Testis (tissue), 2 donors: ENCODE measurements at regions not wholly inside any gene's neighbourhood (a gene's known extent, or its start where the extent isn't known, plus 50 kb on each side); places are given as distances from the start of the nearest gene placed in this dataset.

Experiments used
- DNase-seq: peaks from one replicate; pipeline ENCODE4 v3.0.0-alpha.2; 2019
- H3K27ac ChIP-seq, 2 donors: fragments of 200-600 bp; sonication (generic); one replicate each; pipeline ENCODE4 v1.5.1; 2019
- H3K27me3 ChIP-seq: fragments of 200-600 bp; sonication (generic); one replicate; pipeline ENCODE4 v1.5.1; 2019
- H3K36me3 ChIP-seq: fragments of 200-600 bp; sonication (generic); one replicate; pipeline ENCODE4 v1.5.1; 2017; ENCODE audit warnings: low read depth; ENCODE audit errors: missing control alignments
- H3K4me1 ChIP-seq: fragments of 200-600 bp; sonication (generic); one replicate; pipeline ENCODE4 v1.5.1; 2019
- H3K4me3 ChIP-seq, 2 donors: fragments of 200-600 bp; sonication (generic); one replicate each; pipeline ENCODE4 v1.5.1; 2017 to 2019
- H3K9me3 ChIP-seq: fragments of 200-600 bp; sonication (generic); one replicate; pipeline ENCODE4 v1.5.1; 2017
- POLR2A ChIP-seq: fragments of 450-650 bp; IDR thresholded peaks from one replicate; pipeline ENCODE4 v1.6.1; 2017; ENCODE audit warnings: antibody characterized with exemption, mild to moderate bottlenecking, moderate library complexity
- WGBS, 2 donors: methylation state at CpG; one replicate each; pipeline ENCODE4 v1.1.5; 2018; 5-methylcytosine and 5-hydroxymethylcytosine counted together
- intact Hi-C: fragments of 100-400 bp; cut with DNase I; formaldehyde crosslinking; loops from one replicate; pipeline ENCODE4 v1.15.1; 2023; ENCODE audit warnings: low total_unique reads
- TF ChIP-seq, protein P1 (sequence below), 3 experiments: fragments of 450-650 bp in 2 of 3; fragments of 200-600 bp in 1 of 3; sonication (generic) in 1 of 3; IDR thresholded peaks; one replicate each; pipeline ENCODE4 v1.5.1; 2016 to 2019; ENCODE audit warnings: antibody characterized with exemption in 3 of 3, mild to moderate bottlenecking in 2 of 3, moderate library complexity in 1 of 3

DNA sequence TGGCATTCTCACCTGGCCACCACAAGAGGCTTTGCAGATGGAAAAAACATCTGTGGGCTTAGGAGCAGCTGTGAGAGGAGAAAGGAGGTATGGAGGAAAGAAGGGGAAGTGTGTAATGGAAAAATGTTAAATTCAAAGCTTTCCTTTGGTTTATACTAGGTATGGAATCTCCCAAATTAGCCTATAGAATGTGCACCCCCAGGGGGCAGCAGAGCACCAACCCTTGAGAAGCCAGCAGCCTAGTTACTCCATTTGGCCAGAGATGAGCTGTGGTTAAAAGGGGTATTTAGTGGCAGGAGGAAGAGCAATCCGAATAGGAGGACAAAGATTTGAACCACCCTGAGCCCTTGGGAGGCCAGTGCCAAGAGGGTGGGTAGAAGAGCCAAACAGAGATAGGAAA lies 97.5 kb upstream of the CTTNBP2NL start:
- intact Hi-C loops: no loop called here
- whole genome bisulfite sequencing, 2 donors: 57 to 68% methylated on average over 1 of the region's 1 CpG
- no peaks in the 10 kb centered on the region for H3K4me1 ChIP-seq
- no peak overlapping the region for H3K27ac ChIP-seq
- no peaks in the 10 kb centered on the region for H3K36me3 ChIP-seq
- no peaks in the 10 kb centered on the region for H3K9me3 ChIP-seq
- no peaks in the 10 kb centered on the region for H3K27me3 ChIP-seq
- H3K4me3 ChIP-seq: no peak overlapping the region
- TF ChIP-seq, protein P1, sequence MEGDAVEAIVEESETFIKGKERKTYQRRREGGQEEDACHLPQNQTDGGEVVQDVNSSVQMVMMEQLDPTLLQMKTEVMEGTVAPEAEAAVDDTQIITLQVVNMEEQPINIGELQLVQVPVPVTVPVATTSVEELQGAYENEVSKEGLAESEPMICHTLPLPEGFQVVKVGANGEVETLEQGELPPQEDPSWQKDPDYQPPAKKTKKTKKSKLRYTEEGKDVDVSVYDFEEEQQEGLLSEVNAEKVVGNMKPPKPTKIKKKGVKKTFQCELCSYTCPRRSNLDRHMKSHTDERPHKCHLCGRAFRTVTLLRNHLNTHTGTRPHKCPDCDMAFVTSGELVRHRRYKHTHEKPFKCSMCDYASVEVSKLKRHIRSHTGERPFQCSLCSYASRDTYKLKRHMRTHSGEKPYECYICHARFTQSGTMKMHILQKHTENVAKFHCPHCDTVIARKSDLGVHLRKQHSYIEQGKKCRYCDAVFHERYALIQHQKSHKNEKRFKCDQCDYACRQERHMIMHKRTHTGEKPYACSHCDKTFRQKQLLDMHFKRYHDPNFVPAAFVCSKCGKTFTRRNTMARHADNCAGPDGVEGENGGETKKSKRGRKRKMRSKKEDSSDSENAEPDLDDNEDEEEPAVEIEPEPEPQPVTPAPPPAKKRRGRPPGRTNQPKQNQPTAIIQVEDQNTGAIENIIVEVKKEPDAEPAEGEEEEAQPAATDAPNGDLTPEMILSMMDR (IDR thresholded peaks at IDR 0.05): peak in 2 of 3 experiments; percentile 19 to 42
- TF ChIP-seq POLR2A: no peak
- DNase-seq: peak; percentile 41

DNA sequence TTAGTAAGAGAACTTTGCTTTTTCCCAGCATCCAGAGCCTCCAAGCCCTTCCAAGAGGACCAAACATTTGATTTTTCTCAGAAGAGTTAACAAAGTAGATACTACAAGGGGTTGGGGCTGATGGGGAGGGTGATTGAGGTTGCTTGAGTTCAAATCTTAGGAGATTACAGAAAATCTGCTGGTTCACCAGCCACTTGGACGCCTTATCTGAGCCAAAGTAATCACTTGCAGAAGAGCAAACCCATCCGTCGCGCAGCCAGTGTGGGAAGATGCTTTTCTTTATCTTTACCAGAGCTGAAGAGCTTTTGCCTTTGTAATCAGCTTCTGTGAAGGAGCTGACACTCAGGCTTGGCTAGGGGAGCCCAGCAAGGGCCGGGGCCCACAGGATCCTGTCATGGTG lies 91.9 kb upstream of the CTTNBP2NL start:
- TF ChIP-seq, protein P1 (IDR thresholded peaks at IDR 0.05): no peak
- no peak for TF ChIP-seq POLR2A
- H3K4me3 ChIP-seq: no peak overlapping the region
- no peaks in the 10 kb centered on the region for H3K27me3 ChIP-seq
- no peak for DNase-seq
- no peaks in the 10 kb centered on the region for H3K4me1 ChIP-seq
- no peaks in the 10 kb centered on the region for H3K9me3 ChIP-seq
- intact Hi-C loops: no loop called here
- WGBS, 2 donors: 49 to 84% methylated on average over 5 of the region's 5 CpGs
- H3K36me3 ChIP-seq: no peaks in the 10 kb centered on the region
- H3K27ac ChIP-seq: no peak overlapping the region

DNA sequence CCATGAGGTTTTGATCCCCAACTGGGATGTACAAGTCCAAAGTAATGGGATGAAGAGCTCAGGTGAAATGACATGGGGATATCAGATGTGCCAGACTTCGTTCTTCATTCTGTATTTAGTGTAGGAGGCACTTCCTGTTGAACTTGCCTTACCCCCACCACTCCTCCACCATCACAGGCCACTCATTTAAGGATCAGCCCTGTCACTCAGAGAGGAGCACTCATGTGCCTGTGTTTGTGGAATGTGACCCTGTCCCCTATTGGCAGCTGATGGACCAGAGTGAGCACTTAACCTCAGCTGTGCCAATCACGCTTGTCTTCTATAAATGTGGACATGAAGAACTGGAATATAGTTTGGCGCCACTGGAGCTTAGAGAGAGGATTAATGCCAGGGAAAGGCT lies 91.4 kb upstream of the CTTNBP2NL start:
- H3K27ac ChIP-seq: no peak overlapping the region
- WGBS, 2 donors: 89 to 91% methylated on average over 3 of the region's 3 CpGs

DNA sequence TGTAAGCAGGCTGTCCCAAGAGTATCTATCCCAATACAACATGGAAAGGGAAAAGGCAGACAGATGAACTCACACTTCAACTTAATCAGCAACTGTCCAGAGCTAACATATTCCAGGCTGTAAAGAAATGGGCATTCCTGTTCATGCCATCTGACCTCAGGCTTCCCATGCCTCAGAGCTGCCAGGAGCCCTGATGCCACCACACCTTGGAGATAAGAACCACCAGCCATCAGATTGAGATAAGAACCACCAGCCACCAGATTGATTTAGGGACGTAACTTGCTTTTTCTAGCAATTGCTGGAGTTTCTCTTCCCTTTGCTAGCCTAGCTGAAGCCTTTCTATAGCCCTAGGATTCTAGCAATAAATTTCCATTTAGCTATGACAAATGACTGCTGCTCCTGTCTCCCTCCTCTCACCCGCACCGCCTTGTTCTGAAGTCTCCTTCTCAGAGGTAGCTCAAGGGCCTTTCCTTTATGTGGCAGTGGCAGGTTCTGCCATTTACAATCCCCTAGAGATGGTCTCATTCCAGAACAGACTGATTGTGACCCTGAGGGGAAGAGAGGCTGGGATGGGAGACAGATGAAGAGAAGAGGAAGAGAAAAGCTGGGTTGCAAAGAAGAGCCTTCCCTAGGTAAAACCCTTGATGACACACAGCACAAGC lies 88.0 kb upstream of the CTTNBP2NL start:
- no peaks in the 10 kb centered on the region for H3K4me1 ChIP-seq
- H3K4me3 ChIP-seq: no peak overlapping the region
- no peak overlapping the region for H3K27ac ChIP-seq
- H3K27me3 ChIP-seq: no peaks in the 10 kb centered on the region
- no peaks in the 10 kb centered on the region for H3K9me3 ChIP-seq
- 82 to 90% methylated on average over 3 of the region's 3 CpGs for WGBS, 2 donors
- intact Hi-C loops: no loop called here
- DNase-seq: no peak
- TF ChIP-seq POLR2A: no peak
- TF ChIP-seq, protein P1 (IDR thresholded peaks at IDR 0.05): no peak
- H3K36me3 ChIP-seq: no peaks in the 10 kb centered on the region

More for the DNA sequence above, 91.4 kb upstream of the CTTNBP2NL start:
- no peaks in the 10 kb centered on the region for H3K4me1 ChIP-seq
- DNase-seq: no peak
- TF ChIP-seq POLR2A: no peak
- TF ChIP-seq, protein P1 (IDR thresholded peaks at IDR 0.05): no peak
- intact Hi-C loops: no loop called here
- H3K27me3 ChIP-seq: no peaks in the 10 kb centered on the region
- H3K4me3 ChIP-seq: no peak overlapping the region
- H3K9me3 ChIP-seq: no peaks in the 10 kb centered on the region
- no peaks in the 10 kb centered on the region for H3K36me3 ChIP-seq

DNA sequence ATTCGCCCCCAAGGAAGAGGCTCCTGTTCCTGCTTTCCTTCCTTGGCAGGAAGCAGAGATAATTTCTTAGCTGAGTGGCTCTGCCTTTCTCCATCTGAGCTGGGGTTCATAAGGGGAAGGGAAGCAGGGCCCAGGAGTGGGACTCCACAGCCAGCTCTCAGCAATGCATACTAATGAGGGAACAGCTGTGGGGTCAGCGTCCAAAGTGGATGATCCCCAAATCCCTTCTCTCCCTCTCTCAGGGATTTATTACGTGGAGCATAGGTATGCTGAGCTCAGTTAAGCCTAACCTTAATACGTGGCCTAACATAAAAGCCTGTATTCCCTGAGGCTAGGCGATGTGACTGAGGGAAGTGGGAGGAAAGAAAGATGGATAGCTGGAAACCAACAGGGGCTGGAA lies 87.3 kb upstream of the CTTNBP2NL start:
- TF ChIP-seq, protein P1 (IDR thresholded peaks at IDR 0.05): no peak
- no peak for TF ChIP-seq POLR2A
- WGBS, 2 donors: 80 to 85% methylated on average over 5 of the region's 5 CpGs
- intact Hi-C loops: no loop called here
- Histone ChIP-seq H3K27me3 (no peaks in the 10 kb centered on the region), H3K4me3 (no peak overlapping the region), H3K36me3 (no peaks in the 10 kb centered on the region), H3K27ac (no peak overlapping the region), H3K9me3 (no peaks in the 10 kb centered on the region), H3K4me1 (no peaks in the 10 kb centered on the region)
- no peak for DNase-seq
